Mucosa of stomach (tissue), 1 donor: ENCODE measurements at regions not wholly inside any gene's neighbourhood (a gene's known extent, or its start where the extent isn't known, plus 50 kb on each side); places are given as distances from the start of the nearest gene placed in this dataset.
"Not testable (repeated sequence)": the region's sequence is repeated elsewhere in the genome, so short reads cannot be mapped to it uniquely, and the experiment has no call there.

ENCODE experiments used
- H3K27me3 ChIP-seq: one replicate; pipeline ENCODE4 v1.7.0; 2013; ENCODE audit warnings: mild to moderate bottlenecking, low read length; ENCODE audit not compliant: control insufficient read depth, insufficient read depth
- H3K36me3 ChIP-seq: one replicate; pipeline ENCODE4 v1.7.0; 2013; ENCODE audit warnings: low read length; ENCODE audit not compliant: control insufficient read depth, insufficient read depth
- H3K4me1 ChIP-seq: one replicate; pipeline ENCODE4 v1.7.0; 2013; ENCODE audit warnings: mild to moderate bottlenecking, low read length; ENCODE audit not compliant: control insufficient read depth, insufficient read depth
- H3K4me3 ChIP-seq: one replicate; pipeline ENCODE4 v1.7.0; 2013; ENCODE audit warnings: low read length
- H3K9ac ChIP-seq: one replicate; pipeline ENCODE4 v1.7.0; 2013; ENCODE audit warnings: mild to moderate bottlenecking, low read length, moderate library complexity
- H3K9me3 ChIP-seq: one replicate; pipeline ENCODE4 v1.7.0; 2013; ENCODE audit warnings: mild to moderate bottlenecking, low read length, moderate library complexity; ENCODE audit not compliant: control insufficient read depth
- donor health status: Pancreatic carcinoma.

GRCh38 chr14:37830271-37830670 lies 234.8 kb downstream of the TTC6 start:
- Histone ChIP-seq H3K9me3 (no peaks in the 10 kb centered on the region), H3K4me3 (no peak overlapping the region), H3K4me1 (no peaks in the 10 kb centered on the region), H3K9ac (no peak overlapping the region), H3K36me3 (no peaks in the 10 kb centered on the region), H3K27me3 (no peaks in the 10 kb centered on the region)

DNA sequence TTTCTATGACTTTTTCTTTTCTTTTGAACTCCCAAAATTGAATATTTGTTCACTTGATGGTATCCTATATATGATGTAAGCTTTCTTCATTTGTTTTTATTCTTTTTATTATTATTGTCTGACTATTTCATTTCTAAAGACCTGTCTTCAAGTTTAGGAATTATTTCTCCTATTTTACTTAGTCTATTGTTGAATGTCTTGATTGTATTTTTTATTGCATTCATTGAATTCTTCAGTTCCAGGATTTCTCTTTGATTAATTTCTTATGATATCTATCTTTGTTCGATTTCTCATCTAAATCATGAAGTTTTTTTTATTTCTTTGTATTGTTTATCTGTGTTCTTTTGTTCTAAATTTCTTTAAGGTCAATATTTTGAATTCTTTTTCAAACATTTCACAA lies 238.8 kb downstream of the TTC6 start:
- Histone ChIP-seq H3K27me3 (no peaks in the 10 kb centered on the region), H3K36me3 (no peaks in the 10 kb centered on the region), H3K9me3 (no peaks in the 10 kb centered on the region), H3K9ac (no peak overlapping the region), H3K4me1 (no peaks in the 10 kb centered on the region), H3K4me3 (no peak overlapping the region)

DNA sequence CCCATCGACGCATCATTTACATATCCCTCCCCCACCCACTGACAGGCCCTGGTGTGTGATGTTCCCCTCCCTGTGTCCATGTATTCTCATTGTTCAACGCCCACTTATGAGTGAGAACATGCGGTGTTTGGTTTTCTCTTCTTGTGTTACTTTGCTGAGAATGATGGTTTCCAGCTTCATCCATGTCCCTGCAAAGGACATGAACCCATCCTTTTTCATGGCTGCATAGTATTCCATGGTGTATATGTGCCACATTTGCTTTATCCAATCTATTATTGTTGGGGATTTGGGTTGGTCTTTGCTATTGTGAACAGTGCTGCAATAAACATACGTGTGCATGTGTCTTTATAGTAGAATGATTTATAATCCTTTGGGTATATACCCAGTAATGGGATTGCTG lies 243.3 kb downstream of the TTC6 start:
- H3K36me3 ChIP-seq, H3K27me3 ChIP-seq, H3K9me3 ChIP-seq, H3K4me1 ChIP-seq, H3K9ac ChIP-seq, H3K4me3 ChIP-seq: not testable (repeated sequence)

DNA sequence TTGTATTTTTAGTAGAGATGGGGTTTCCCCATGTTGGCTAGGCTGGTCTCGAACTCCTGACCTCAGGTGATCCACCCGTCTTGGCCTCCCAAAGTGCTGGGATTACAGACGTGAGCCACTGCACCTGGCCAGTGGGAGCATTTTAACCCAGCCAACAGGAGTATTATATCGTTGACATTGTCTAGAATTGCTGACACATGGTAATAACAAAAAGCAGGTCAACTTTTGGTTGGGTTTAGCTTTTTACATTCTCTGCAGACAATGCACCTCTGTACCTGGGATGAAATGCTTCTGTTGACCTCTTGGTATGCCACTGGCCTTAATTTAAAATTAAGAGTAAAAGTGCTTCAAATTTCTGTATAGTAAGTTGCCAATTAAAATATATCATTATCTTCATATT lies 245.6 kb downstream of the TTC6 start:
- not testable (repeated sequence) for H3K4me3 ChIP-seq, H3K4me1 ChIP-seq, H3K27me3 ChIP-seq, H3K9me3 ChIP-seq, H3K9ac ChIP-seq, H3K36me3 ChIP-seq

- Histone ChIP-seq H3K9ac (no peak overlapping the region), H3K27me3 (no peaks in the 10 kb centered on the region), H3K4me3 (no peak overlapping the region), H3K9me3 (no peaks in the 10 kb centered on the region), H3K36me3 (no peaks in the 10 kb centered on the region), H3K4me1 (no peaks in the 10 kb centered on the region)
Observed at GRCh38 chr14:37842106-37842505, 246.7 kb downstream of the TTC6 start.

DNA sequence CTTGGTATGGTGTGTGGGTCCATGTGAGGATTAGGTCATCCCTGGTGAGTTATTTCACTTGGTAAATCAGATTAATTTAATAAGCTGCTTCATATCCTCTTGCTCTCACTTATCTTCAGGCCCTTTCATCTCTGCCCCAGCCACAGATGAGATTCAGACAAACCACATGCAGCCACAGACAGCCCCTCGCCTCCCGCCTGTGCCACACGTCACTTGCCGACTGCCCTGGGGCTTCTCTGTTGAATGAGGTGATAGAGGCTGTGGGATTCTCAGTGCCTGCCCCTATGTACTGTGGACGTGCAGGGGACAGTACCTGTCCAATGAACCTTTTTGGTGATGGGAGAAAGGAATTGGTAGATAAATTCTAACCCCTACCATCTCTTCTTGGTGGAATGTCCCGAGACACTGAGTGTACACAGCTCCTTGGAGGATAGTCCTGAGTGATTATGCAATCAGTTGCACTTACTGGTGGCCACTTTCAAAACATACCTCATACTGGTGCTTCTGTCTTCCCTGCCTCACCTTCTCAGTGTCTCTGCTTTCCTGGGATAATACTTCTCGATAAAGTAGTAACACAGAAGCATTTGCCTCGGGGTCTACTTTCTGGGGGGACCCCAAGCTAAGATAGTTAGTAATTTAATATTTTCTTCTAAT lies 248.7 kb downstream of the TTC6 start:
- H3K9me3 ChIP-seq = no peaks in the 10 kb centered on the region
- no peaks in the 10 kb centered on the region for H3K36me3 ChIP-seq
- no peak overlapping the region for H3K4me3 ChIP-seq
- H3K27me3 ChIP-seq = no peaks in the 10 kb centered on the region
- H3K4me1 ChIP-seq = no peaks in the 10 kb centered on the region
- no peak overlapping the region for H3K9ac ChIP-seq

GRCh38 chr14:37844614-37845013 lies 249.2 kb downstream of the TTC6 start:
- Histone ChIP-seq H3K36me3 (no peaks in the 10 kb centered on the region), H3K27me3 (no peaks in the 10 kb centered on the region), H3K4me3 (no peak overlapping the region), H3K4me1 (no peaks in the 10 kb centered on the region), H3K9me3 (no peaks in the 10 kb centered on the region), H3K9ac (no peak overlapping the region)

DNA sequence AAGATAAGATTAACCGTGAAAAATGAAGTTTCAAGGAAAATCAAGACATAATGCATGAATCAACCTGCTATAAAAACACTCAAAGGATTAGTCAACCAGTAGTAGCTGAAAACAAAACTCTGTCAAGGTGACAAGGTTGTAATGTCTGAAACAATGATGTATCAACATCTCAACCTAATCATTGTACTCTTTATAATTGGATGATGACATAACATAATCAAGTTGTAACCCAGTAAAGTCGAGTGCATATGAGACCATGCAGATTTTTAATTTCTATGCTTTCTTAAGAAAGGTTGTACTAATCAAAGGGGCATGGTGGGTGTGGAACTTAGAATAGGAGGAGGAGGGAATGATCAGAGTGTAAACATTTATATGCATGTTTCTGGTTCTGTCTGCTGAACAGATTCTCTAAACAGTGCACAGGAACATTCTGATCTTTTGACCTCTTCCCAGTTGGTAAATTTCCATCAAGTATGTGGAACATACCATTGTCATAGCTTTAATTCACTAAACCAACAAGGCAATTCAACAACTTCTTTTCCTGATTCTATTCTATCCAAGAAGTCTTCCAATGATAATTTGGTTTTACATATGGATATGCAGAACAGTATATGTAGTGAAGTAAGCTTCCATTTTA lies 253.7 kb downstream of the TTC6 start:
- Histone ChIP-seq H3K27me3 (no peaks in the 10 kb centered on the region), H3K4me1 (no peaks in the 10 kb centered on the region), H3K36me3 (no peaks in the 10 kb centered on the region), H3K9ac (no peak overlapping the region), H3K4me3 (no peak overlapping the region), H3K9me3 (no peaks in the 10 kb centered on the region)

- H3K4me3 ChIP-seq = no peak overlapping the region
- no peak overlapping the region for H3K9ac ChIP-seq
- H3K27me3 ChIP-seq = no peaks in the 10 kb centered on the region
- no peaks in the 10 kb centered on the region for H3K9me3 ChIP-seq
- H3K4me1 ChIP-seq = no peaks in the 10 kb centered on the region
- no peaks in the 10 kb centered on the region for H3K36me3 ChIP-seq
Observed at GRCh38 chr14:37851054-37851453, 255.6 kb downstream of the TTC6 start.

GRCh38 chr14:37855871-37856270 lies 260.4 kb downstream of the TTC6 start:
- H3K4me1 ChIP-seq = no peaks in the 10 kb centered on the region
- H3K9me3 ChIP-seq = no peaks in the 10 kb centered on the region
- no peak overlapping the region for H3K9ac ChIP-seq
- no peak overlapping the region for H3K4me3 ChIP-seq
- no peaks in the 10 kb centered on the region for H3K27me3 ChIP-seq
- H3K36me3 ChIP-seq = no peaks in the 10 kb centered on the region

DNA sequence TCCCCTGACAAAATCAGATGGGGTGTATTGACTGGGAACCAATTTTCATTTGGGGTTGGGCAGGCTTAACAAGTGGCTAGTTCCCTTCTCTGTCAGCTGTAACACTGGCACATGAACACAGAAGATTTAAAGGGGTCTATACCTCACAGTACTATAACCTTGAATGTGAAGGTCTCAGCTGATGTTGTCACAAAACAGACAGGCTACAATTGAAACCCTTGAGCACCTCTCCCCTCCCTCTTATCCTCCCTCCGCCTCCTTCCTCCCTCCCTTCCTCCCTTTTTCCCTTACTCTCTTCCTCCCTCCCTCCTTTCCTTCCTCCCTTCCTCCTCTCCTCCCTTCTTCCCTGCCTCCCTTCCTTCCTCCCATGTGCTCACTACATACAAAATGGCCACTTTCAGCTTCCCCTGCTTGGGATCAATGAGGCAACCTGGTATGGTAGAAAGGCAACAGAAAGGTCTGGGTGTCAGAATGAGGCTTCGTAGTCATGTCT lies 262.4 kb downstream of the TTC6 start:
- Histone ChIP-seq H3K4me3 (no peak overlapping the region), H3K9ac (no peak overlapping the region), H3K36me3 (no peaks in the 10 kb centered on the region), H3K27me3 (no peaks in the 10 kb centered on the region), H3K4me1 (no peaks in the 10 kb centered on the region), H3K9me3 (no peaks in the 10 kb centered on the region)

GRCh38 chr14:37858733-37859132 lies 263.3 kb downstream of the TTC6 start:
- Histone ChIP-seq H3K9me3 (no peaks in the 10 kb centered on the region), H3K4me3 (no peak overlapping the region), H3K4me1 (no peaks in the 10 kb centered on the region), H3K27me3 (no peaks in the 10 kb centered on the region), H3K9ac (no peak overlapping the region), H3K36me3 (no peaks in the 10 kb centered on the region)
